OCI-LY3 (cell line): ENCODE measurements at regions not wholly inside any gene's neighbourhood (a gene's known extent, or its start where the extent isn't known, plus 50 kb on each side); places are given as distances from the start of the nearest gene placed in this dataset.

Source experiments
- H2AFZ ChIP-seq: fragments of 200-600, 300-600 bp; shearing (Covaris generic); 2 replicates; pipeline ENCODE4 v1.6.0; 2014; ENCODE audit warnings: antibody characterized with exemption, low read depth, low read length
- H3K27ac ChIP-seq: fragments of 200-600, 300-600 bp; sonication (generic); 2 replicates; pipeline ENCODE4 v1.5.1; 2014; ENCODE audit warnings: mild to moderate bottlenecking, low read length, moderate library complexity, mixed read lengths
- H3K27me3 ChIP-seq: fragments of 200-600, 300-600 bp; sonication (generic); 2 replicates; pipeline ENCODE4 v1.6.1; 2014; ENCODE audit warnings: low read depth, low read length, mixed read lengths
- H3K36me3 ChIP-seq: fragments of 200-600, 300-600 bp; sonication (generic); replicated peaks from 2 replicates; pipeline ENCODE3; 2014; ENCODE audit warnings: low read depth, low read length, mixed read lengths
- H3K4me1 ChIP-seq: fragments of 300-600, 200-600 bp; sonication (generic); 2 replicates; pipeline ENCODE4 v1.6.1; 2014; ENCODE audit warnings: low read length, mixed read lengths
- H3K4me2 ChIP-seq: fragments of 200-600, 300-600 bp; sonication (generic); 2 replicates; pipeline ENCODE4 v1.6.1; 2014; ENCODE audit warnings: low read length, mixed read lengths
- H3K4me3 ChIP-seq: fragments of 300-600, 200-600 bp; sonication (generic); 2 replicates; pipeline ENCODE4 v1.5.1; 2014; ENCODE audit warnings: antibody characterized with exemption, mild to moderate bottlenecking, low read length, moderate library complexity
- H3K79me2 ChIP-seq: fragments of 300-600, 200-600 bp; shearing (Covaris generic); 2 replicates; pipeline ENCODE4 v1.6.1; 2014; ENCODE audit warnings: mild to moderate bottlenecking, low read length, mixed read lengths
- H3K9ac ChIP-seq: fragments of 300-600, 200-600 bp; shearing (Covaris generic); 2 replicates; pipeline ENCODE4 v1.6.0; 2014; ENCODE audit warnings: mild to moderate bottlenecking, low read length, moderate library complexity
- H3K9me3 ChIP-seq: fragments of 200-600, 300-600 bp; shearing (Covaris generic); 2 replicates; pipeline ENCODE4 v1.6.1; 2014; ENCODE audit warnings: low read length, mixed read lengths; ENCODE audit not compliant: insufficient read depth
- H4K20me1 ChIP-seq: fragments of 200-600, 300-600 bp; sonication (generic); 2 replicates; pipeline ENCODE4 v1.6.1; 2016; ENCODE audit warnings: low read length, mixed read lengths; ENCODE audit not compliant: insufficient read depth
- EZH2phosphoT487 ChIP-seq: fragments of 200-600 bp; shearing (Covaris generic); IDR thresholded peaks from 2 replicates; pipeline ENCODE4 v1.6.1; 2018; ENCODE audit warnings: antibody characterized with exemption, mixed run types, low read depth
- TF ChIP-seq, protein P1 (sequence below): fragments of 200-600, 300-600 bp; sonication (generic); IDR thresholded peaks from 2 replicates; pipeline ENCODE4 v1.5.1; 2014; ENCODE audit warnings: antibody characterized with exemption, low read length, low read depth

DNA sequence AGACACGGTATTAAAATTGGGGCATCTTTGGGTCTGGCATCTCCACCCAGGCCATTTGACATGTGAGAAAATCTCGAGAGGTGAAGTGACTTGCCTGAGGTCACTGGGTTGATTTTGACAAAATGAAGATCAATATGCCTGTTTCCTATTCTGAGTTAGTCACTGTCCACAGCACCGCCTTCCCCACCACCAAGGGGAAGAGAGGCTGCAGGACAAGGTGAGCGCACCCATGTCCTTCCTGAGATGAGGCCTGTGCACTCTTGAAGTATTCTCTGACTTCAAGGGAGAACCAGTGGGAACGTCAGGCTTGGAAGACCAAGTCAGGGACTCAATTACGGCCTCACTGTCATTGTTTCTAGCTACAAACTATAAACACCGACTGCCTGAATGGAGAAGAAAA, 49.9 kb upstream of the WSB1 start:
- peaks cover 49% of the 10 kb centered on the region for H3K4me1 ChIP-seq

More for the DNA sequence above, 49.9 kb upstream of the WSB1 start:
- TF ChIP-seq, protein P1, sequence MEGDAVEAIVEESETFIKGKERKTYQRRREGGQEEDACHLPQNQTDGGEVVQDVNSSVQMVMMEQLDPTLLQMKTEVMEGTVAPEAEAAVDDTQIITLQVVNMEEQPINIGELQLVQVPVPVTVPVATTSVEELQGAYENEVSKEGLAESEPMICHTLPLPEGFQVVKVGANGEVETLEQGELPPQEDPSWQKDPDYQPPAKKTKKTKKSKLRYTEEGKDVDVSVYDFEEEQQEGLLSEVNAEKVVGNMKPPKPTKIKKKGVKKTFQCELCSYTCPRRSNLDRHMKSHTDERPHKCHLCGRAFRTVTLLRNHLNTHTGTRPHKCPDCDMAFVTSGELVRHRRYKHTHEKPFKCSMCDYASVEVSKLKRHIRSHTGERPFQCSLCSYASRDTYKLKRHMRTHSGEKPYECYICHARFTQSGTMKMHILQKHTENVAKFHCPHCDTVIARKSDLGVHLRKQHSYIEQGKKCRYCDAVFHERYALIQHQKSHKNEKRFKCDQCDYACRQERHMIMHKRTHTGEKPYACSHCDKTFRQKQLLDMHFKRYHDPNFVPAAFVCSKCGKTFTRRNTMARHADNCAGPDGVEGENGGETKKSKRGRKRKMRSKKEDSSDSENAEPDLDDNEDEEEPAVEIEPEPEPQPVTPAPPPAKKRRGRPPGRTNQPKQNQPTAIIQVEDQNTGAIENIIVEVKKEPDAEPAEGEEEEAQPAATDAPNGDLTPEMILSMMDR: no peak
- no peak for TF ChIP-seq EZH2phosphoT487
- no peaks in the 10 kb centered on the region for H3K36me3 ChIP-seq
- no peaks in the 10 kb centered on the region for H3K9me3 ChIP-seq
- no peak overlapping the region for H2AFZ ChIP-seq
- no peak overlapping the region for H3K4me3 ChIP-seq
- no peak overlapping the region for H3K9ac ChIP-seq
- H3K27ac ChIP-seq: no peak overlapping the region
- no peak overlapping the region for H3K4me2 ChIP-seq
- H3K27me3 ChIP-seq: peaks cover 60% of the 10 kb centered on the region
- H3K79me2 ChIP-seq: no peaks in the 10 kb centered on the region
- peaks cover 34% of the 10 kb centered on the region for H4K20me1 ChIP-seq
